Right cardiac atrium (tissue), 5 donors: ENCODE measurements at regions not wholly inside any gene's neighbourhood (a gene's known extent, or its start where the extent isn't known, plus 50 kb on each side); places are given as distances from the start of the nearest gene placed in this dataset.

Experiments used
- ATAC-seq, 2 donors: fragments of 200-7000 bp; cut with Tn5 transposase; one replicate each; pipeline versions ENCODE4 v1.8.0 to v1.9.1; 2020; ENCODE audit warnings: moderate library complexity in 2 of 2, mild to moderate bottlenecking in 1 of 2
- DNase-seq, 3 donors: peaks; one replicate each; pipeline ENCODE4 v3.0.0-alpha.2; 2020
- H3K27ac ChIP-seq: one replicate; pipeline ENCODE4 v1.5.1; 2013; ENCODE audit warnings: mild to moderate bottlenecking, low read length, control low read depth, moderate library complexity
- H3K27me3 ChIP-seq: one replicate; pipeline ENCODE4 v1.6.1; 2013; ENCODE audit not compliant: control insufficient read depth, insufficient read depth
- H3K4me1 ChIP-seq: one replicate; pipeline ENCODE4 v1.6.1; 2013; ENCODE audit warnings: low read length; ENCODE audit not compliant: control insufficient read depth, insufficient read depth
- H3K4me3 ChIP-seq: one replicate; pipeline ENCODE4 v1.5.1; 2013; ENCODE audit warnings: low read length, control low read depth
- H3K9me3 ChIP-seq: one replicate; pipeline ENCODE4 v1.6.1; 2013; ENCODE audit warnings: low read length; ENCODE audit not compliant: control insufficient read depth
- WGBS: extraction: QIAGEN DNeasy Blood & Tissue Kit; methylation state at CpG from one replicate; pipeline ENCODE4 v1.1.7; 2013; 5-methylcytosine and 5-hydroxymethylcytosine counted together
- intact Hi-C, 4 donors: fragments of 100-400 bp; cut with DNase I; formaldehyde crosslinking; loops; one replicate each; pipeline versions ENCODE4 v1.11.0 to v1.14.0; 2022 to 2023
- donor health status: healthy with polysubstance abuse.
- donor health status: DM: no; HTN: yes; CAD: no.
- donor health status: DM: no; HTN: no; CAD: no.
- donor health status: DM: no; HTN: yes; CAD: no; lungs with severe emphysema.
- donor health status: DM: yes; HTN: yes; CAD: no.

- DNase-seq = no peak
- no peaks in the 10 kb centered on the region for H3K4me1 ChIP-seq
- no peak overlapping the region for H3K4me3 ChIP-seq
- no peak for ATAC-seq
- H3K27me3 ChIP-seq = no peaks in the 10 kb centered on the region
- intact Hi-C loops = no loop called here
- H3K9me3 ChIP-seq = no peaks in the 10 kb centered on the region
- WGBS = 75% methylated on average over 4 of the region's 4 CpGs
- H3K27ac ChIP-seq = no peak overlapping the region
These were observed 329.9 kb downstream of the HRH4 start for GRCh38 chr18:24790347-24790746.

- 35% methylated on average over 7 of the region's 7 CpGs for WGBS
- no peaks in the 10 kb centered on the region for H3K27me3 ChIP-seq
- no peak overlapping the region for H3K27ac ChIP-seq
- DNase-seq = no peak
- H3K4me1 ChIP-seq = no peaks in the 10 kb centered on the region
- H3K9me3 ChIP-seq = no peaks in the 10 kb centered on the region
- ATAC-seq = no peak
- no peak overlapping the region for H3K4me3 ChIP-seq
- intact Hi-C loops = no loop called here
These were observed 331.5 kb downstream of the HRH4 start for GRCh38 chr18:24791751-24792545.

- no peak for ATAC-seq
- no peaks in the 10 kb centered on the region for H3K9me3 ChIP-seq
- intact Hi-C loops = no loop called here
- no peak overlapping the region for H3K4me3 ChIP-seq
- no peak overlapping the region for H3K27ac ChIP-seq
- no peaks in the 10 kb centered on the region for H3K27me3 ChIP-seq
- no peaks in the 10 kb centered on the region for H3K4me1 ChIP-seq
- no peak for DNase-seq
- WGBS = 96% methylated on average over 4 of the region's 4 CpGs
These were observed 333.3 kb downstream of the HRH4 start for GRCh38 chr18:24793742-24794141.

- no peak overlapping the region for H3K4me3 ChIP-seq
- no peak for DNase-seq
- H3K9me3 ChIP-seq = no peaks in the 10 kb centered on the region
- H3K4me1 ChIP-seq = no peaks in the 10 kb centered on the region
- no peak for ATAC-seq
- intact Hi-C loops = no loop called here
- H3K27ac ChIP-seq = no peak overlapping the region
- no peaks in the 10 kb centered on the region for H3K27me3 ChIP-seq
- 94% methylated on average over 2 of the region's 2 CpGs for WGBS
These were observed 334.7 kb downstream of the HRH4 start for GRCh38 chr18:24795129-24795528.

GRCh38 chr18:24797981-24798380 is 337.5 kb downstream of the HRH4 start:
- Histone ChIP-seq H3K4me1 (no peaks in the 10 kb centered on the region), H3K9me3 (no peaks in the 10 kb centered on the region), H3K4me3 (no peak overlapping the region), H3K27me3 (no peaks in the 10 kb centered on the region), H3K27ac (no peak overlapping the region)
- intact Hi-C loops = no loop called here
- ATAC-seq (no peak), DNase-seq (no peak)
- 83% methylated on average over 3 of the region's 3 CpGs for WGBS

GRCh38 chr18:24799176-24799575 is 338.7 kb downstream of the HRH4 start:
- 76% methylated on average over 1 of the region's 1 CpG for WGBS
- ATAC-seq = no peak

GRCh38 chr18:24799720-24800119 is 339.3 kb downstream of the HRH4 start:
- Histone ChIP-seq H3K4me1 (no peaks in the 10 kb centered on the region), H3K27ac (no peak overlapping the region), H3K27me3 (no peaks in the 10 kb centered on the region), H3K9me3 (no peaks in the 10 kb centered on the region), H3K4me3 (no peak overlapping the region)
- DNase-seq (no peak), ATAC-seq (no peak)
- 78% methylated on average over 4 of the region's 4 CpGs for WGBS
- intact Hi-C loops = no loop called here

More at GRCh38 chr18:24799176-24799575, 338.7 kb downstream of the HRH4 start:
- intact Hi-C loops = no loop called here
- Histone ChIP-seq H3K9me3 (no peaks in the 10 kb centered on the region), H3K4me3 (no peak overlapping the region), H3K4me1 (no peaks in the 10 kb centered on the region), H3K27ac (no peak overlapping the region), H3K27me3 (no peaks in the 10 kb centered on the region)
- no peak for DNase-seq

GRCh38 chr18:24801001-24801400 is 340.6 kb downstream of the HRH4 start:
- H3K9me3 ChIP-seq = no peaks in the 10 kb centered on the region
- no peak for ATAC-seq
- H3K27me3 ChIP-seq = no peaks in the 10 kb centered on the region
- no peak overlapping the region for H3K4me3 ChIP-seq
- no peaks in the 10 kb centered on the region for H3K4me1 ChIP-seq
- no peak overlapping the region for H3K27ac ChIP-seq
- intact Hi-C loops = no loop called here
- 90% methylated on average over 1 of the region's 1 CpG for WGBS
- no peak for DNase-seq

GRCh38 chr18:24802456-24802855 is 342.0 kb downstream of the HRH4 start:
- no peaks in the 10 kb centered on the region for H3K27me3 ChIP-seq
- no peak overlapping the region for H3K27ac ChIP-seq
- DNase-seq (no peak), ATAC-seq (no peak)
- intact Hi-C loops = no loop called here
- H3K9me3 ChIP-seq = no peaks in the 10 kb centered on the region
- H3K4me1 ChIP-seq = no peaks in the 10 kb centered on the region
- H3K4me3 ChIP-seq = no peak overlapping the region

- Histone ChIP-seq H3K4me3 (no peak overlapping the region), H3K27ac (no peak overlapping the region), H3K4me1 (no peaks in the 10 kb centered on the region), H3K27me3 (no peaks in the 10 kb centered on the region), H3K9me3 (no peaks in the 10 kb centered on the region)
- intact Hi-C loops = no loop called here
- ATAC-seq (no peak), DNase-seq (no peak)
- 96% methylated on average over 5 of the region's 5 CpGs for WGBS
These were observed 344.7 kb downstream of the HRH4 start for GRCh38 chr18:24805156-24805555.

- Histone ChIP-seq H3K4me1 (no peaks in the 10 kb centered on the region), H3K4me3 (no peak overlapping the region), H3K27me3 (no peaks in the 10 kb centered on the region), H3K9me3 (no peaks in the 10 kb centered on the region), H3K27ac (no peak overlapping the region)
- intact Hi-C loops = no loop called here
- DNase-seq (no peak), ATAC-seq (no peak)
- 85% methylated on average over 7 of the region's 7 CpGs for WGBS
These were observed 348.9 kb downstream of the HRH4 start for GRCh38 chr18:24809173-24809950.
